H1 (cell line): ENCODE measurements at regions not wholly inside any gene's neighbourhood (a gene's known extent, or its start where the extent isn't known, plus 50 kb on each side); places are given as distances from the start of the nearest gene placed in this dataset.

ENCODE experiments used
- CTCF ChIA-PET: fragments of 300-600 bp; sonication (Branson Sonifier 250); formaldehyde crosslinking; loops from one replicate; lab custom pipeline; 2021; ENCODE audit not compliant: partially characterized antibody; lab: Charles Lee
- POLR2A ChIA-PET: fragments of 300-600 bp; sonication (Branson Sonifier 250); formaldehyde crosslinking; loops from one replicate; lab custom pipeline; 2021; ENCODE audit warnings: inconsistent platforms; ENCODE audit not compliant: partially characterized antibody; lab: Charles Lee
- DNase-seq, 2 experiments: peaks; one replicate each; pipeline versions ENCODE4 v3.0.0 to v3.0.0-alpha.2; 2010 to 2022; ENCODE audit warnings: low spot score in 2 of 2, low read depth in 1 of 2, mixed read lengths in 1 of 2
- FAIRE-seq: peaks from 2 replicates; lab custom pipeline; 2011; peaks lifted over from hg19 to GRCh38; lab: Jason Lieb, UNC
- H2AFZ ChIP-seq: 2 replicates; pipeline ENCODE4 v1.8.1; 2012; ENCODE audit warnings: low read length, inconsistent platforms
- H2AK5ac ChIP-seq: 2 replicates; pipeline ENCODE4 v1.6.1; 2013; ENCODE audit warnings: low read depth, low read length
- H2BK120ac ChIP-seq: replicated peaks from 2 replicates; pipeline ENCODE3; 2013; ENCODE audit warnings: low read depth, low read length, inconsistent platforms
- H2BK12ac ChIP-seq: 2 replicates; pipeline ENCODE4 v1.6.1; 2013; ENCODE audit warnings: low read depth, low read length
- H2BK15ac ChIP-seq: 2 replicates; pipeline ENCODE4 v1.6.1; 2013; ENCODE audit warnings: low read length
- H2BK20ac ChIP-seq: 2 replicates; pipeline ENCODE4 v1.6.1; 2013; ENCODE audit warnings: low read length
- H2BK5ac ChIP-seq: 2 replicates; pipeline ENCODE4 v1.6.1; 2013; ENCODE audit warnings: low read depth, low read length
- H3K14ac ChIP-seq: 2 replicates; pipeline ENCODE4 v1.6.1; 2013; ENCODE audit warnings: inconsistent platforms; ENCODE audit not compliant: insufficient read length
- H3K18ac ChIP-seq: 2 replicates; pipeline ENCODE4 v1.6.1; 2013; ENCODE audit warnings: low read length; ENCODE audit errors: extremely low read depth
- H3K23ac ChIP-seq: 2 replicates; pipeline ENCODE4 v1.6.1; 2013; ENCODE audit warnings: inconsistent platforms; ENCODE audit not compliant: insufficient read length
- H3K23me2 ChIP-seq: 2 replicates; pipeline ENCODE4 v1.6.1; 2013; ENCODE audit warnings: low read depth, low read length
- H3K27ac ChIP-seq: 2 replicates; pipeline ENCODE4 v1.6.1; 2011; ENCODE audit warnings: low read depth, low read length, inconsistent platforms
- H3K27me3 ChIP-seq, 4 experiments: replicated peaks in 1 of 4; 1 replicate in 1 of 4; 2 replicates in 3 of 4; pipeline versions ENCODE4 v1.6.1 to v1.8.1; 2011 to 2013; ENCODE audit warnings: low read length in 3 of 4, mild to moderate bottlenecking in 3 of 4, inconsistent platforms in 2 of 4, mixed read lengths in 2 of 4, moderate library complexity in 1 of 4; ENCODE audit not compliant: control insufficient read depth in 3 of 4, insufficient read depth in 3 of 4; ENCODE audit errors: extremely low read depth in 1 of 4
- H3K36me3 ChIP-seq, 4 experiments: 2 replicates each; pipeline versions ENCODE4 v1.6.1 to v1.8.1; 2011 to 2013; ENCODE audit warnings: mild to moderate bottlenecking in 4 of 4, low read length in 3 of 4, moderate library complexity in 2 of 4, control low read depth in 1 of 4, inconsistent platforms in 1 of 4; ENCODE audit not compliant: insufficient read depth in 4 of 4, control insufficient read depth in 2 of 4
- H3K4ac ChIP-seq: replicated peaks from 2 replicates; pipeline ENCODE3; 2013; ENCODE audit warnings: low read length, low read depth, mixed read lengths, inconsistent platforms; ENCODE audit not compliant: insufficient read length
- H3K4me1 ChIP-seq, 4 experiments: replicated peaks in 1 of 4; 1 replicate in 1 of 4; 2 replicates in 3 of 4; pipeline versions ENCODE4 v1.6.1 to v1.8.1; 2011 to 2013; ENCODE audit warnings: low read length in 3 of 4, inconsistent platforms in 2 of 4, mixed read lengths in 1 of 4; ENCODE audit not compliant: insufficient read depth in 4 of 4, control insufficient read depth in 3 of 4
- H3K4me2 ChIP-seq, 2 experiments: 2 replicates each; pipeline versions ENCODE4 v1.6.1 to v1.8.1; 2011 to 2013; ENCODE audit warnings: low read depth in 2 of 2, low read length in 2 of 2, control low read depth in 1 of 2, inconsistent platforms in 1 of 2, mild to moderate bottlenecking in 1 of 2; ENCODE audit not compliant: insufficient read depth in 1 of 2
- H3K4me3 ChIP-seq, 4 experiments: fragments of 200-600, 300-600 bp in 1 of 4; sonication (generic), shearing (Covaris generic), sonication (Bioruptor Twin) in 1 of 4; 2 replicates each; pipeline versions ENCODE4 v1.5.1 to v1.8.1; 2011 to 2016; ENCODE audit warnings: low read length in 4 of 4, low read depth in 3 of 4, control low read depth in 2 of 4, inconsistent platforms in 2 of 4, mild to moderate bottlenecking in 2 of 4, mixed read lengths in 1 of 4, moderate library complexity in 1 of 4; ENCODE audit not compliant: insufficient read depth in 2 of 4; ENCODE audit errors: extremely low read depth in 1 of 4
- H3K56ac ChIP-seq: replicated peaks from 2 replicates; pipeline ENCODE3; 2013; ENCODE audit warnings: low read depth, mild to moderate bottlenecking, mixed read lengths, low read length, inconsistent platforms; ENCODE audit not compliant: insufficient read length
- H3K79me1 ChIP-seq: 2 replicates; pipeline ENCODE4 v1.6.1; 2013; ENCODE audit warnings: low read depth, low read length, control low read depth
- H3K79me2 ChIP-seq, 2 experiments: 2 replicates each; pipeline versions ENCODE4 v1.6.1 to v1.8.1; 2012 to 2013; ENCODE audit warnings: low read length in 2 of 2, mild to moderate bottlenecking in 2 of 2, inconsistent platforms in 1 of 2; ENCODE audit not compliant: insufficient read depth in 2 of 2, control insufficient read depth in 1 of 2
- H3K9ac ChIP-seq, 4 experiments: replicated peaks in 1 of 4; 1 replicate in 1 of 4; 2 replicates in 3 of 4; pipeline versions ENCODE4 v1.6.1 to v1.8.1; 2011 to 2013; ENCODE audit warnings: low read depth in 3 of 4, low read length in 3 of 4, control low read depth in 2 of 4, mild to moderate bottlenecking in 2 of 4, moderate library complexity in 2 of 4, inconsistent platforms in 1 of 4; ENCODE audit errors: extremely low read depth in 1 of 4
- H3K9me3 ChIP-seq, 2 experiments: 2 replicates each; pipeline versions ENCODE4 v1.6.1 to v1.8.1; 2012 to 2013; ENCODE audit warnings: mild to moderate bottlenecking in 2 of 2, moderate library complexity in 2 of 2, control low read depth in 1 of 2, inconsistent platforms in 1 of 2, low read depth in 1 of 2, low read length in 1 of 2, mixed read lengths in 1 of 2; ENCODE audit not compliant: insufficient read depth in 2 of 2
- H4K20me1 ChIP-seq, 2 experiments: replicated peaks in 1 of 2; 2 replicates each; pipeline versions ENCODE3 to v1.8.1; 2011 to 2013; ENCODE audit warnings: inconsistent platforms in 2 of 2, low read length in 2 of 2, mild to moderate bottlenecking in 1 of 2; ENCODE audit not compliant: insufficient read depth in 2 of 2, control insufficient read depth in 1 of 2
- H4K5ac ChIP-seq: 2 replicates; pipeline ENCODE4 v1.6.1; 2013; ENCODE audit warnings: low read length, low read depth, mixed read lengths, inconsistent platforms; ENCODE audit not compliant: insufficient read length
- H4K8ac ChIP-seq: 2 replicates; pipeline ENCODE4 v1.8.0; 2013; ENCODE audit warnings: mild to moderate bottlenecking, moderate library complexity, low read length, inconsistent platforms; ENCODE audit not compliant: insufficient read depth; ENCODE audit errors: extremely low read depth
- H4K91ac ChIP-seq: replicated peaks from 2 replicates; pipeline ENCODE3; 2013; ENCODE audit warnings: low read length, mixed read lengths, inconsistent platforms; ENCODE audit not compliant: insufficient read length
- BACH1 ChIP-seq: IDR thresholded peaks from 2 replicates; pipeline ENCODE4 v1.6.1; 2012; ENCODE audit warnings: low read length, improper control_type of control experiment
- CBX8 ChIP-seq: fragments of 300-800, 300-1000 bp; sonication (generic); IDR thresholded peaks from 2 replicates; pipeline ENCODE4 v1.7.1; 2016; ENCODE audit warnings: low read depth, low read length, borderline replicate concordance
- CEBPB ChIP-seq: IDR thresholded peaks from 2 replicates; pipeline ENCODE4 v1.6.1; 2012; ENCODE audit warnings: low read depth, low read length
- EZH2 ChIP-seq: fragments of 200-600 bp; sonication (generic); IDR thresholded peaks from 2 replicates; pipeline ENCODE4 v1.7.1; 2012; ENCODE audit warnings: low read depth, mild to moderate bottlenecking, moderate library complexity, low read length, inconsistent platforms; ENCODE audit not compliant: severe bottlenecking
- JUN ChIP-seq: IDR thresholded peaks from 2 replicates; pipeline ENCODE4 v1.6.1; 2011; ENCODE audit warnings: low read depth, mild to moderate bottlenecking, improper control_type of control experiment, low read length
- NRF1 ChIP-seq: IDR thresholded peaks from 2 replicates; pipeline ENCODE4 v1.6.1; 2011; ENCODE audit warnings: mild to moderate bottlenecking, low read depth, low read length, improper control_type of control experiment
- PHF8 ChIP-seq: fragments of 200-600 bp; sonication (generic); conservative IDR thresholded peaks from 2 replicates; pipeline ENCODE4 v1.7.1; 2012; ENCODE audit warnings: low read depth, mild to moderate bottlenecking, inconsistent platforms, low read length, moderate library complexity
- RAD21 ChIP-seq, 2 experiments: IDR thresholded peaks in 1 of 2; conservative IDR thresholded peaks in 1 of 2; 2 replicates each; pipeline ENCODE4 v1.6.1; 2011; ENCODE audit warnings: low read depth in 2 of 2, low read length in 2 of 2, improper control_type of control experiment in 1 of 2, inconsistent platforms in 1 of 2, mild to moderate bottlenecking in 1 of 2, moderate library complexity in 1 of 2
- RBBP5 ChIP-seq: IDR thresholded peaks from 2 replicates; pipeline ENCODE4 v1.7.1; 2012; ENCODE audit warnings: low read depth, mild to moderate bottlenecking, inconsistent platforms, low read length, moderate library complexity, borderline replicate concordance
- RFX5 ChIP-seq: IDR thresholded peaks from 2 replicates; pipeline ENCODE4 v1.6.1; 2011; ENCODE audit warnings: low read depth, low read length, improper control_type of control experiment, borderline replicate concordance
- RNF2 ChIP-seq: fragments of 200-900, 300-1000 bp; sonication (generic); IDR thresholded peaks from 2 replicates; pipeline ENCODE4 v1.7.1; 2016; ENCODE audit warnings: borderline replicate concordance, low read depth, mild to moderate bottlenecking, antibody characterized with exemption, low read length; ENCODE audit not compliant: poor library complexity, severe bottlenecking; ENCODE audit errors: missing control alignments
- SIN3A ChIP-seq, 2 experiments: IDR thresholded peaks in 1 of 2; conservative IDR thresholded peaks in 1 of 2; 2 replicates each; pipeline ENCODE4 v1.6.1; 2011 to 2012; ENCODE audit warnings: low read length in 2 of 2, improper control_type of control experiment in 1 of 2, low read depth in 1 of 2, mild to moderate bottlenecking in 1 of 2
- SIRT6 ChIP-seq: IDR thresholded peaks from one replicate; pipeline ENCODE4 v1.7.1; 2012; ENCODE audit warnings: low read length, inconsistent platforms
- TEAD4 ChIP-seq: IDR thresholded peaks from 2 replicates; pipeline ENCODE4 v1.6.1; 2012; ENCODE audit warnings: low read depth, low read length, inconsistent platforms, mixed read lengths
- YY1 ChIP-seq: IDR thresholded peaks from 2 replicates; pipeline ENCODE4 v1.6.1; 2011; ENCODE audit warnings: low read depth, mild to moderate bottlenecking, low read length
- WGBS, 2 experiments: shearing (Covaris generic) in 1 of 2; methylation state at CpG; one replicate each; pipeline versions ENCODE4 v1.1.6 to v1.1.7; 2013 to 2015; ENCODE audit warnings: low lambda C conversion rate in 2 of 2, mixed read lengths in 2 of 2, inconsistent platforms in 1 of 2, low coverage in 1 of 2, missing lambda C conversion rate in 1 of 2; ENCODE audit not compliant: insufficient replicate concordance in 2 of 2, insufficient coverage in 1 of 2, insufficient read length in 1 of 2; ENCODE audit errors: extremely low coverage in 1 of 2, missing lambda C conversion rate in 1 of 2; 5-methylcytosine and 5-hydroxymethylcytosine counted together

- H3K27ac ChIP-seq = no peak overlapping the region
- 92% methylated on average over 5 of the region's 5 CpGs; no CpG with 5 or more reads in 1 of the 2 experiments for WGBS, 2 experiments
These were observed 272.2 kb upstream of the CHRNA7 start for GRCh38 chr15:31758126-31758525.

More at GRCh38 chr15:31758126-31758525, 272.2 kb upstream of the CHRNA7 start:
- H4K5ac ChIP-seq = no peak overlapping the region
- no peak overlapping the region for H4K91ac ChIP-seq
- no peaks in the 10 kb centered on the region for H3K27me3 ChIP-seq
- CTCF ChIA-PET = interaction anchor here (0.8 to 1.7 kb wide), 4 partner anchors 11 to 186 kb away, joined by 3 to 4 read pairs (median 3); no protein-coding TSS in a partner anchor
- DNase-seq (no peak), FAIRE-seq (no peak)
- H3K18ac ChIP-seq = no peak overlapping the region
- H3K23me2 ChIP-seq = peaks cover 4% of the 10 kb centered on the region; the same call in 1 of the 2 replicates
- H3K79me2 ChIP-seq = no peaks in the 10 kb centered on the region
- H3K56ac ChIP-seq = no peak overlapping the region
- H2AK5ac ChIP-seq = no peak overlapping the region
- no peak for TF ChIP-seq RFX5
- TF ChIP-seq BACH1 = no peak
- TF ChIP-seq EZH2 = no peak
- no peak for TF ChIP-seq TEAD4
- no peak for TF ChIP-seq RNF2
- TF ChIP-seq NRF1 = no peak
- TF ChIP-seq JUN = no peak
- no peak for TF ChIP-seq YY1
- no peak for TF ChIP-seq RAD21 (IDR thresholded peaks at IDR 0.05 in 1 of 2, conservative IDR thresholded peaks at IDR 0.05 in 1 of 2; ENCODE audit: low read depth in 2 of 2, low read length in 2 of 2)
- no peak for TF ChIP-seq SIN3A (conservative IDR thresholded peaks at IDR 0.05 in 1 of 2, IDR thresholded peaks at IDR 0.05 in 1 of 2; ENCODE audit: low read depth in 1 of 2, low read length in 2 of 2)
- no peak for TF ChIP-seq CBX8
- TF ChIP-seq SIRT6 = no peak
- no peak for TF ChIP-seq PHF8
- TF ChIP-seq RBBP5 = no peak
- TF ChIP-seq CEBPB = no peak
- H2BK15ac ChIP-seq = no peak overlapping the region
- H2BK12ac ChIP-seq = no peak overlapping the region
- H2AFZ ChIP-seq = no peak overlapping the region
- H4K20me1 ChIP-seq = no peaks in the 10 kb centered on the region
- POLR2A ChIA-PET = no interaction called here
- no peak overlapping the region for H3K23ac ChIP-seq
- no peaks in the 10 kb centered on the region for H3K79me1 ChIP-seq
- no peak overlapping the region for H2BK5ac ChIP-seq
- no peak overlapping the region for H3K4me2 ChIP-seq
- no peak overlapping the region for H2BK20ac ChIP-seq
- no peak overlapping the region for H3K9ac ChIP-seq
- no peaks in the 10 kb centered on the region for H3K4me1 ChIP-seq
- H4K8ac ChIP-seq = no peak overlapping the region
- H3K14ac ChIP-seq = no peak overlapping the region
- no peak overlapping the region for H3K4me3 ChIP-seq
- no peaks in the 10 kb centered on the region for H3K36me3 ChIP-seq
- no peaks in the 10 kb centered on the region for H3K9me3 ChIP-seq
- H3K4ac ChIP-seq = no peak overlapping the region
- no peak overlapping the region for H2BK120ac ChIP-seq
